SK-N-SH treated with all-trans-retinoic acid at 6 μM for 48 hours (cell line): ENCODE measurements at regions not wholly inside any gene's neighbourhood (a gene's known extent, or its start where the extent isn't known, plus 50 kb on each side); places are given as distances from the start of the nearest gene placed in this dataset.

Experiments used
- CSDC2 ChIP-seq: fragments of 250-450 bp; sonication (Bioruptor Pico); IDR thresholded peaks from 2 replicates; pipeline ENCODE4 v1.5.0; 2020; ENCODE audit warnings: mild to moderate bottlenecking, moderate library complexity
- OSR1 ChIP-seq: fragments of 250-450 bp; sonication (Bioruptor Pico); IDR thresholded peaks from 2 replicates; pipeline ENCODE4 v1.8.0; 2022; ENCODE audit warnings: moderate library complexity, mild to moderate bottlenecking, inconsistent platforms

DNA sequence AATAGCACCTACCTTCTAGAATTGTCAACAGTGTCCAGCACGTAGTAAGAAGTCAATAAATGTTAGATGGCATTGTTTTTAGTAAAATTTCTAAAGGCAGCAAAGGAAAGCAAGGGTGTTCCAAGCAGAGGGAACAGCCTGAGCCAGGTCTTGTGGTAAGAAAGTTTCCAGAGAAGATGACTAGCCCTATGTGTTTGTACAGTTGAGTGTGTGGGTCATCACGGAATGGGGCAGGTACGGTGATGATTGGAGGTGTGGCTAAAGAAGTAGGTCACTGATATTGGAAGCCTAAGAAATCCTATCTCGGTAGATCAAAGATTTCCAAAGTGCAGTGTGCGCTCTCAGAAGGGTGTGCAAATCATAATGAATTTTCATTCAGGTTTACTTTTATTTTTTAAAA lies 94.2 kb upstream of the BCL6 start:
- TF ChIP-seq OSR1 (no peak), CSDC2 (no peak)
